ENCODE measurements at regions not wholly inside any gene's neighbourhood (a gene's known extent, or its start where the extent isn't known, plus 50 kb on each side); places are given as distances from the start of the nearest gene placed in this dataset.

GRCh38 chr12:19058235-19059021 is 71.1 kb upstream of the PLEKHA5 start:
- TF ChIP-seq POLR2AphosphoS5 (IDR thresholded peaks at IDR 0.05) = no peak
- no peak for TF ChIP-seq CTCF (IDR thresholded peaks at IDR 0.05)
- TF ChIP-seq POLR2A (IDR thresholded peaks at IDR 0.05) = no peak
- intact Hi-C loops (cut with DNase I; ENCODE audit: low total_unique reads) = no loop called here
- H3K27me3 ChIP-seq = no peaks in the 10 kb centered on the region

GRCh38 chr12:19064713-19065112 is 64.8 kb upstream of the PLEKHA5 start:
- no peaks in the 10 kb centered on the region for H3K36me3 ChIP-seq
- H3K4me3 ChIP-seq = no peak overlapping the region
- no peak for DNase-seq (ENCODE audit: low spot score in 2 of 2)
- intact Hi-C loops (cut with DNase I; ENCODE audit: low total_unique reads) = loop anchor here (5.0 kb wide), 1 partner anchor 598 kb away; no protein-coding TSS in a partner anchor
- TF ChIP-seq POLR2AphosphoS5 (IDR thresholded peaks at IDR 0.05) (no peak), POLR2A (IDR thresholded peaks at IDR 0.05) (no peak), CTCF (IDR thresholded peaks at IDR 0.05) (no peak)
- no peaks in the 10 kb centered on the region for H3K27me3 ChIP-seq
- H3K4me1 ChIP-seq = no peaks in the 10 kb centered on the region
- no peak overlapping the region for H3K27ac ChIP-seq
- H3K9me3 ChIP-seq = no peaks in the 10 kb centered on the region

More at GRCh38 chr12:19058235-19059021, 71.1 kb upstream of the PLEKHA5 start:
- Histone ChIP-seq H3K4me3 (no peak overlapping the region), H3K4me1 (no peaks in the 10 kb centered on the region), H3K27ac (no peak overlapping the region), H3K36me3 (no peaks in the 10 kb centered on the region), H3K9me3 (no peaks in the 10 kb centered on the region)
- no peak for DNase-seq (ENCODE audit: low spot score in 2 of 2)

- TF ChIP-seq POLR2A (IDR thresholded peaks at IDR 0.05) (no peak), CTCF (IDR thresholded peaks at IDR 0.05) (no peak), POLR2AphosphoS5 (IDR thresholded peaks at IDR 0.05) (no peak)
- no peak for DNase-seq (ENCODE audit: low spot score in 2 of 2)
- Histone ChIP-seq H3K4me3 (no peak overlapping the region), H3K27ac (no peak overlapping the region), H3K27me3 (no peaks in the 10 kb centered on the region), H3K9me3 (no peaks in the 10 kb centered on the region), H3K4me1 (no peaks in the 10 kb centered on the region), H3K36me3 (no peaks in the 10 kb centered on the region)
- intact Hi-C loops (cut with DNase I; ENCODE audit: low total_unique reads) = loop anchor here (5.0 kb wide), 1 partner anchor 597 kb away; no protein-coding TSS in a partner anchor
These were observed 64.3 kb upstream of the PLEKHA5 start for GRCh38 chr12:19065223-19065622.

- no peaks in the 10 kb centered on the region for H3K9me3 ChIP-seq
- TF ChIP-seq POLR2A (IDR thresholded peaks at IDR 0.05) (no peak), CTCF (IDR thresholded peaks at IDR 0.05) (no peak), POLR2AphosphoS5 (IDR thresholded peaks at IDR 0.05) (no peak)
- H3K27ac ChIP-seq = no peak overlapping the region
- intact Hi-C loops (cut with DNase I; ENCODE audit: low total_unique reads) = loop anchor here (5.0 kb wide), 1 partner anchor 596 kb away; no protein-coding TSS in a partner anchor
- no peaks in the 10 kb centered on the region for H3K36me3 ChIP-seq
- DNase-seq (ENCODE audit: low spot score in 2 of 2) = no peak
- H3K4me1 ChIP-seq = no peaks in the 10 kb centered on the region
- no peaks in the 10 kb centered on the region for H3K27me3 ChIP-seq
- H3K4me3 ChIP-seq = no peak overlapping the region
These were observed 63.7 kb upstream of the PLEKHA5 start for GRCh38 chr12:19065871-19066270.

GRCh38 chr12:19066475-19067001 is 63.0 kb upstream of the PLEKHA5 start:
- Histone ChIP-seq H3K27ac (no peak overlapping the region), H3K4me1 (no peaks in the 10 kb centered on the region), H3K27me3 (no peaks in the 10 kb centered on the region), H3K9me3 (no peaks in the 10 kb centered on the region), H3K4me3 (no peak overlapping the region), H3K36me3 (no peaks in the 10 kb centered on the region)
- intact Hi-C loops (cut with DNase I; ENCODE audit: low total_unique reads) = loop anchor here (5.0 kb wide), 1 partner anchor 596 kb away; no protein-coding TSS in a partner anchor
- no peak for TF ChIP-seq CTCF (IDR thresholded peaks at IDR 0.05)
- TF ChIP-seq POLR2A (IDR thresholded peaks at IDR 0.05) = no peak
- no peak for TF ChIP-seq POLR2AphosphoS5 (IDR thresholded peaks at IDR 0.05)
- DNase-seq (ENCODE audit: low spot score in 2 of 2) = no peak
